ENCODE measurements at regions not wholly inside any gene's neighbourhood (a gene's known extent, or its start where the extent isn't known, plus 50 kb on each side); places are given as distances from the start of the nearest gene placed in this dataset.

GRCh38 chr4:17168571-17168970 lies 270.1 kb upstream of the LDB2 start (continued):
- TF ChIP-seq SPI1 (IDR thresholded peaks at IDR 0.05; ENCODE audit: borderline replicate concordance, insufficient read depth, low read depth, low read length) = no peak
- TF ChIP-seq CEBPB (IDR thresholded peaks at IDR 0.05; ENCODE audit: borderline replicate concordance in 1 of 2, low read depth in 2 of 2, low read length in 2 of 2) = no peak
- TF ChIP-seq SMAD1 (IDR thresholded peaks at IDR 0.05; ENCODE audit: low read depth, partially characterized antibody) = no peak
- no peak for TF ChIP-seq EP300 (IDR thresholded peaks at IDR 0.05; ENCODE audit: borderline replicate concordance in 1 of 2, control insufficient read depth in 1 of 2, low read depth in 2 of 2, low read length in 2 of 2)
- no peak for TF ChIP-seq WRNIP1 (IDR thresholded peaks at IDR 0.05; ENCODE audit: borderline replicate concordance, low read depth, low read length)
- TF ChIP-seq TAF1 (IDR thresholded peaks at IDR 0.05; ENCODE audit: borderline replicate concordance, low read depth, low read length) = no peak
- TF ChIP-seq, protein P1, sequence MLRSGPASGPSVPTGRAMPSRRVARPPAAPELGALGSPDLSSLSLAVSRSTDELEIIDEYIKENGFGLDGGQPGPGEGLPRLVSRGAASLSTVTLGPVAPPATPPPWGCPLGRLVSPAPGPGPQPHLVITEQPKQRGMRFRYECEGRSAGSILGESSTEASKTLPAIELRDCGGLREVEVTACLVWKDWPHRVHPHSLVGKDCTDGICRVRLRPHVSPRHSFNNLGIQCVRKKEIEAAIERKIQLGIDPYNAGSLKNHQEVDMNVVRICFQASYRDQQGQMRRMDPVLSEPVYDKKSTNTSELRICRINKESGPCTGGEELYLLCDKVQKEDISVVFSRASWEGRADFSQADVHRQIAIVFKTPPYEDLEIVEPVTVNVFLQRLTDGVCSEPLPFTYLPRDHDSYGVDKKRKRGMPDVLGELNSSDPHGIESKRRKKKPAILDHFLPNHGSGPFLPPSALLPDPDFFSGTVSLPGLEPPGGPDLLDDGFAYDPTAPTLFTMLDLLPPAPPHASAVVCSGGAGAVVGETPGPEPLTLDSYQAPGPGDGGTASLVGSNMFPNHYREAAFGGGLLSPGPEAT (IDR thresholded peaks at IDR 0.05; ENCODE audit: low read depth) = no peak

DNA sequence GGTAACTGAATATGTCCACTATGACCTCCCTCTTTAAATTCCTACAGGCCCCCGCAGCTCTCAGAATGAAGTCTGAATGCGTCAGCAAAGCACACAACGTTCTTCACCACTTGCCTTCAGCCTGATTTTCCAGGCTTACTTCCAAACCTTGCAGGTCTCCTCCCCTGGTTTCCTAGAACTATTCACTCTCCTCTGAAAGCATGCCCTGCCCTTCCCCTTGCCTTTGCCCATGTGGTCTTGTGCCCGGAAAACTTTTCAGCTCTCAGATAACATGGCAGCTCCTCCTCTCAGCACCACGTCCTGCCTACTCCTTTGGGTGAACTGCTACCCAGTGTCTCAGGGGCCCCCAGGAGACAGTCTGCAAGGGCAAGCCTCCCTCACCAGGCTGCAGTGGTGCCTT lies 268.5 kb upstream of the LDB2 start:
- no peak for TF ChIP-seq CHD4 (IDR thresholded peaks at IDR 0.05)
- TF ChIP-seq RAD21 (IDR thresholded peaks at IDR 0.05; ENCODE audit: insufficient read depth, low read depth, low read length) = no peak
- TF ChIP-seq NBN (IDR thresholded peaks at IDR 0.05) = no peak
- TF ChIP-seq FOXK2 (IDR thresholded peaks at IDR 0.05) = no peak
- no peak for TF ChIP-seq CHD2 (IDR thresholded peaks at IDR 0.05; ENCODE audit: borderline replicate concordance, low read depth, low read length)
- no peak for TF ChIP-seq YBX1 (IDR thresholded peaks at IDR 0.05)
- TF ChIP-seq STAT3 (IDR thresholded peaks at IDR 0.05; ENCODE audit: low read depth, low read length) = no peak
- TF ChIP-seq ASH2L (IDR thresholded peaks at IDR 0.05; ENCODE audit: borderline replicate concordance, low read depth) = no peak
- TF ChIP-seq SIN3A (IDR thresholded peaks at IDR 0.05; ENCODE audit: low read depth, low read length) = no peak
- TF ChIP-seq SREBF2 (IDR thresholded peaks at IDR 0.05; ENCODE audit: low read length) = no peak
- TF ChIP-seq, protein P2, sequence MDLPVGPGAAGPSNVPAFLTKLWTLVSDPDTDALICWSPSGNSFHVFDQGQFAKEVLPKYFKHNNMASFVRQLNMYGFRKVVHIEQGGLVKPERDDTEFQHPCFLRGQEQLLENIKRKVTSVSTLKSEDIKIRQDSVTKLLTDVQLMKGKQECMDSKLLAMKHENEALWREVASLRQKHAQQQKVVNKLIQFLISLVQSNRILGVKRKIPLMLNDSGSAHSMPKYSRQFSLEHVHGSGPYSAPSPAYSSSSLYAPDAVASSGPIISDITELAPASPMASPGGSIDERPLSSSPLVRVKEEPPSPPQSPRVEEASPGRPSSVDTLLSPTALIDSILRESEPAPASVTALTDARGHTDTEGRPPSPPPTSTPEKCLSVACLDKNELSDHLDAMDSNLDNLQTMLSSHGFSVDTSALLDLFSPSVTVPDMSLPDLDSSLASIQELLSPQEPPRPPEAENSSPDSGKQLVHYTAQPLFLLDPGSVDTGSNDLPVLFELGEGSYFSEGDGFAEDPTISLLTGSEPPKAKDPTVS (IDR thresholded peaks at IDR 0.05; ENCODE audit: low read depth, low read length) = no peak
- no peak for TF ChIP-seq BHLHE40 (IDR thresholded peaks at IDR 0.05; ENCODE audit: borderline replicate concordance in 1 of 2, low read depth in 2 of 2, low read length in 1 of 2)
- TF ChIP-seq SREBF1 (IDR thresholded peaks at IDR 0.05; ENCODE audit: low read length) = no peak
- Histone ChIP-seq H3K27ac (ENCODE audit: control insufficient read depth, insufficient read depth) (no peak overlapping the region), H3K4me1 (ENCODE audit: control insufficient read depth, insufficient read depth, low read length) (no peaks in the 10 kb centered on the region), H3K27me3 (replicated peaks in 1 of 2; ENCODE audit: control insufficient read depth in 2 of 2, insufficient read depth in 2 of 2, low read length in 1 of 2) (no peaks in the 10 kb centered on the region), H3K4me3 (no peak overlapping the region), H3K36me3 (ENCODE audit: control insufficient read depth in 2 of 2, insufficient read depth in 2 of 2, low read length in 1 of 2) (no peaks in the 10 kb centered on the region), H3K9ac (ENCODE audit: control insufficient read depth, insufficient read depth, low read length) (no peak overlapping the region), H3K79me2 (ENCODE audit: control insufficient read depth, insufficient read depth, low read length) (no peaks in the 10 kb centered on the region), H2AFZ (ENCODE audit: control insufficient read depth, low read depth, low read length) (no peak overlapping the region), H3K4me2 (ENCODE audit: control insufficient read depth, insufficient read depth) (no peak overlapping the region), H3K9me3 (replicated peaks; ENCODE audit: control insufficient read depth, insufficient read depth, low read length) (no peaks in the 10 kb centered on the region), H4K20me1 (ENCODE audit: control insufficient read depth, insufficient read depth) (no peaks in the 10 kb centered on the region)
- RAD21 ChIA-PET (ENCODE audit: unreplicated experiment) = no interaction called here
- ATAC-seq (no peak), FAIRE-seq (no peak), DNase-seq (ENCODE audit: low read depth, low spot score) (no peak)
- SMC1A ChIA-PET (ENCODE audit: uncharacterized antibody, unreplicated experiment) = no interaction called here
- intact Hi-C loops (cut with micrococcal nuclease; ENCODE audit: unreplicated experiment) (no loop called here), in situ Hi-C loops (cut with MboI) (no loop called here)
- 23% methylated on average over 4 of the region's 5 CpGs for WGBS (ENCODE audit: insufficient coverage, insufficient replicate concordance, low lambda C conversion rate, missing lambda C conversion rate)
- POLR2A ChIA-PET = no interaction called here
- CTCF ChIA-PET = no interaction called here
- no TSS peak for BruUV-seq (replicated peaks)
